HCT116 (cell line): ENCODE measurements at regions not wholly inside any gene's neighbourhood (a gene's known extent, or its start where the extent isn't known, plus 50 kb on each side); places are given as distances from the start of the nearest gene placed in this dataset.

ENCODE experiments used
- CBX3 ChIP-seq: IDR thresholded peaks from 2 replicates; pipeline ENCODE4 v1.6.1; 2012; ENCODE audit warnings: low read depth
- CTCF ChIP-seq, 3 experiments: fragments of 200-600 bp in 1 of 3; sonication (generic) in 1 of 3; IDR thresholded peaks in 2 of 3; conservative IDR thresholded peaks in 1 of 3; 2 replicates each; pipeline ENCODE4 v1.5.1; 2012 to 2017; ENCODE audit warnings: low read depth in 2 of 3, low read length in 2 of 3, antibody characterized with exemption in 1 of 3, borderline replicate concordance in 1 of 3, control low read depth in 1 of 3, mild to moderate bottlenecking in 1 of 3, mixed read lengths in 1 of 3, mixed run types in 1 of 3, moderate library complexity in 1 of 3; ENCODE audit not compliant: insufficient read depth in 1 of 3
- EZH2 ChIP-seq: fragments of 200-600 bp; sonication (generic); IDR thresholded peaks from 2 replicates; pipeline ENCODE4 v1.6.1; 2017; ENCODE audit warnings: antibody characterized with exemption, mixed run types
- MAX ChIP-seq: IDR thresholded peaks from 2 replicates; pipeline ENCODE4 v1.6.1; 2012
- POLR2A ChIP-seq: IDR thresholded peaks from 2 replicates; pipeline ENCODE4 v1.7.0; 2011; ENCODE audit warnings: borderline replicate concordance; ENCODE audit not compliant: insufficient read depth, insufficient read length; ENCODE audit errors: extremely low read depth
- POLR2AphosphoS5 ChIP-seq: IDR thresholded peaks from 2 replicates; pipeline ENCODE4 v1.6.1; 2011; ENCODE audit warnings: mild to moderate bottlenecking, low read depth, low read length, moderate library complexity
- RAD21 ChIP-seq: IDR thresholded peaks from 2 replicates; pipeline ENCODE4 v1.6.1; 2012; ENCODE audit warnings: low read depth, mild to moderate bottlenecking
- SP1 ChIP-seq: IDR thresholded peaks from 2 replicates; pipeline ENCODE4 v1.6.1; 2012; ENCODE audit warnings: low read depth
- ZFX ChIP-seq: fragments of 450-650 bp; IDR thresholded peaks from 2 replicates; pipeline ENCODE4 v1.6.1; 2017
- TF ChIP-seq, protein P1 (sequence below): IDR thresholded peaks from 2 replicates; pipeline ENCODE4 v1.6.1; 2012; ENCODE audit warnings: low read depth

DNA sequence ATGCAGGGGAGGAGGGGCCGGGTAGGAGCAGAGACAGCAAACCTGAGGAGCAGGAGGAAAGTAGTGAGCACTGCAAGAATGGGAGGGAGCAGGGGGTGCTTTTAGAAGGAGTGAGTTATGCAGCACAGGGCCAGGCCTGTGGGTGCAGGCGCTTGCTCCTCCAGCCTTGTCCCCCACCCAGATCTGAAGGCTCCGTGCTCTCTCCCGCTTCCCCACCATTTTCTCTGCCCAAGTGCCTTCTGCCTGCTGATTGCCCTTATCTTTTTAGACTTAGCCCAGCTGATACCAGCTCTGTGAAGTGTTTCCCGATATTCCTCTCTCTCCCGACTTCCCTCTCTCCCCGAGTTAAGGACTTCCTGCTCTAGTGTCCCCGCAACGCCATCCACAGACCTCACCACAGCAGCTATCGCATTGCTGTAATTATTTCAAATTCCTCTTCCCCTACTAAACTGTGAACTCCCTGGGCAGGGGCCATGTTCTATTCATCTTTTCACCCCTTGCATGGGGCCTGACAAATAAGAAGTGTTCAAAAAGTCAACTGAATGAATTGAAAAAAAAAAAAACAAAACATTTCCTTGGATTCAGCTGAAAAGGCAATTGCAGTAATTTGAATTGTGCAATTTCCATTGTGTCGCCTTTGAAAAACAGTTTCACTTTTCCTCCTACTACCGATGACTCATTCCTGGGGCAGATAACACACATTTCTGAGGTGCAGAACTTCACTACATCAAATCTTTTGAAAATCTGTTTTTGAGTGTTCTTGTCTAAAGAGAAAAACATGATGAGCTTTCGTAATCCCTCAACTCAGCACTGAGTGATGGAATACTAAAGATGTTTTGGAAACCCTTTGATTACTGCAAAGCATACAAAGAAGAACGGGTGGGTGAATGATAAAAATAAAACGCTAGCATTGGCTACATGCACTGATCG lies 69.7 kb upstream of the BMAL1 start:
- TF ChIP-seq MAX (no peak), ZFX (no peak), CTCF (IDR thresholded peaks at IDR 0.05 in 2 of 3, conservative IDR thresholded peaks at IDR 0.05 in 1 of 3; ENCODE audit: borderline replicate concordance in 1 of 3, insufficient read depth in 1 of 3, low read depth in 2 of 3, low read length in 2 of 3) (no peak), CBX3 (no peak), RAD21 (0 out of 2 replicates have a peak, but pooled peaks have one; percentile 5), POLR2AphosphoS5 (no peak), POLR2A (no peak), SP1 (peak; percentile 28; the same call in 1 of the 2 replicates), EZH2 (no peak)
- TF ChIP-seq, protein P1, sequence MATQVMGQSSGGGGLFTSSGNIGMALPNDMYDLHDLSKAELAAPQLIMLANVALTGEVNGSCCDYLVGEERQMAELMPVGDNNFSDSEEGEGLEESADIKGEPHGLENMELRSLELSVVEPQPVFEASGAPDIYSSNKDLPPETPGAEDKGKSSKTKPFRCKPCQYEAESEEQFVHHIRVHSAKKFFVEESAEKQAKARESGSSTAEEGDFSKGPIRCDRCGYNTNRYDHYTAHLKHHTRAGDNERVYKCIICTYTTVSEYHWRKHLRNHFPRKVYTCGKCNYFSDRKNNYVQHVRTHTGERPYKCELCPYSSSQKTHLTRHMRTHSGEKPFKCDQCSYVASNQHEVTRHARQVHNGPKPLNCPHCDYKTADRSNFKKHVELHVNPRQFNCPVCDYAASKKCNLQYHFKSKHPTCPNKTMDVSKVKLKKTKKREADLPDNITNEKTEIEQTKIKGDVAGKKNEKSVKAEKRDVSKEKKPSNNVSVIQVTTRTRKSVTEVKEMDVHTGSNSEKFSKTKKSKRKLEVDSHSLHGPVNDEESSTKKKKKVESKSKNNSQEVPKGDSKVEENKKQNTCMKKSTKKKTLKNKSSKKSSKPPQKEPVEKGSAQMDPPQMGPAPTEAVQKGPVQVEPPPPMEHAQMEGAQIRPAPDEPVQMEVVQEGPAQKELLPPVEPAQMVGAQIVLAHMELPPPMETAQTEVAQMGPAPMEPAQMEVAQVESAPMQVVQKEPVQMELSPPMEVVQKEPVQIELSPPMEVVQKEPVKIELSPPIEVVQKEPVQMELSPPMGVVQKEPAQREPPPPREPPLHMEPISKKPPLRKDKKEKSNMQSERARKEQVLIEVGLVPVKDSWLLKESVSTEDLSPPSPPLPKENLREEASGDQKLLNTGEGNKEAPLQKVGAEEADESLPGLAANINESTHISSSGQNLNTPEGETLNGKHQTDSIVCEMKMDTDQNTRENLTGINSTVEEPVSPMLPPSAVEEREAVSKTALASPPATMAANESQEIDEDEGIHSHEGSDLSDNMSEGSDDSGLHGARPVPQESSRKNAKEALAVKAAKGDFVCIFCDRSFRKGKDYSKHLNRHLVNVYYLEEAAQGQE, result no peak
